CD14-positive monocyte (primary cell): ENCODE measurements at regions not wholly inside any gene's neighbourhood (a gene's known extent, or its start where the extent isn't known, plus 50 kb on each side); places are given as distances from the start of the nearest gene placed in this dataset.

Source experiments
- DNase-seq, 3 donors: peaks; one replicate each; pipeline ENCODE4 v3.0.0-alpha.2; 2011 to 2022
- H2AFZ ChIP-seq: 2 replicates; pipeline ENCODE4 v1.6.0; 2012; ENCODE audit warnings: mild to moderate bottlenecking, low read depth, low read length, inconsistent platforms; ENCODE audit not compliant: insufficient read depth, poor library complexity, severe bottlenecking
- H3K27ac ChIP-seq, 2 donors: 1 replicate in 1 of 2; 2 replicates in 1 of 2; pipeline ENCODE4 v1.5.1; 2012 to 2013; ENCODE audit warnings: low read length in 2 of 2, control low read depth in 1 of 2, inconsistent platforms in 1 of 2, low read depth in 1 of 2, mild to moderate bottlenecking in 1 of 2
- H3K27me3 ChIP-seq, 2 donors: one replicate each; pipeline versions ENCODE4 v1.6.0 to v1.6.1; 2011 to 2013; ENCODE audit warnings: low read length in 2 of 2; ENCODE audit not compliant: control insufficient read depth in 2 of 2, insufficient read depth in 2 of 2
- H3K36me3 ChIP-seq, 2 donors: replicated peaks in 1 of 2; 1 replicate in 1 of 2; 2 replicates in 1 of 2; pipeline versions ENCODE4 v1.5.1 to v1.6.1; 2012 to 2013; ENCODE audit warnings: low read length in 2 of 2, control low read depth in 1 of 2, inconsistent platforms in 1 of 2, mild to moderate bottlenecking in 1 of 2; ENCODE audit not compliant: insufficient read depth in 2 of 2, control insufficient read depth in 1 of 2
- H3K4me1 ChIP-seq, 2 donors: 1 replicate in 1 of 2; 2 replicates in 1 of 2; pipeline versions ENCODE4 v1.5.1 to v1.6.1; 2012 to 2013; ENCODE audit warnings: low read length in 2 of 2, control low read depth in 1 of 2, inconsistent platforms in 1 of 2, mild to moderate bottlenecking in 1 of 2, moderate library complexity in 1 of 2; ENCODE audit not compliant: insufficient read depth in 2 of 2, control insufficient read depth in 1 of 2
- H3K4me2 ChIP-seq: replicated peaks from 2 replicates; pipeline ENCODE3; 2012; ENCODE audit warnings: low read length, moderate library complexity, mild to moderate bottlenecking; ENCODE audit not compliant: poor library complexity, severe bottlenecking; ENCODE audit errors: extremely low read depth
- H3K4me3 ChIP-seq, 3 experiments: fragments of 200-600 bp in 1 of 3; sonication (generic) in 1 of 3; replicated peaks in 1 of 3; 1 replicate in 2 of 3; 2 replicates in 1 of 3; pipeline ENCODE4 v1.5.1; 2011 to 2013; ENCODE audit warnings: low read length in 3 of 3, mild to moderate bottlenecking in 3 of 3, control low read depth in 2 of 3, low read depth in 2 of 3, inconsistent platforms in 1 of 3, moderate library complexity in 1 of 3
- H3K79me2 ChIP-seq: 2 replicates; pipeline ENCODE4 v1.6.0; 2012; ENCODE audit warnings: mild to moderate bottlenecking, control low read depth, inconsistent platforms, low read length, moderate library complexity; ENCODE audit not compliant: insufficient read depth
- H3K9ac ChIP-seq: 2 replicates; pipeline ENCODE4 v1.6.0; 2017; ENCODE audit warnings: low read length, mild to moderate bottlenecking; ENCODE audit not compliant: insufficient read depth, poor library complexity, severe bottlenecking
- H3K9me3 ChIP-seq, 2 donors: replicated peaks in 1 of 2; 1 replicate in 1 of 2; 2 replicates in 1 of 2; pipeline versions ENCODE4 v1.5.1 to v1.6.1; 2012 to 2013; ENCODE audit warnings: low read length in 2 of 2, control low read depth in 1 of 2; ENCODE audit not compliant: control insufficient read depth in 1 of 2, insufficient read depth in 1 of 2
- H4K20me1 ChIP-seq: 2 replicates; pipeline ENCODE4 v1.6.0; 2012; ENCODE audit warnings: mild to moderate bottlenecking, low read length, control low read depth, moderate library complexity; ENCODE audit not compliant: insufficient read depth
- H3K27ac Mint-ChIP-seq, 7 donors: one replicate each; pipeline ENCODE4 v1.8.0; 2020; ENCODE audit warnings: mild to moderate bottlenecking in 7 of 7, mixed read lengths in 7 of 7, moderate library complexity in 6 of 7, inconsistent platforms in 2 of 7
- H3K27me3 Mint-ChIP-seq, 3 donors: one replicate each; pipeline ENCODE4 v1.8.0; 2021 to 2022; ENCODE audit warnings: low read depth in 3 of 3, mild to moderate bottlenecking in 3 of 3, mixed read lengths in 3 of 3, moderate library complexity in 3 of 3, inconsistent platforms in 1 of 3
- H3K36me3 Mint-ChIP-seq, 2 donors: one replicate each; pipeline ENCODE4 v1.8.0; 2020; ENCODE audit warnings: mixed read lengths in 2 of 2, inconsistent platforms in 1 of 2, mild to moderate bottlenecking in 1 of 2
- H3K4me1 Mint-ChIP-seq: one replicate; pipeline ENCODE4 v1.8.0; 2020; ENCODE audit warnings: mild to moderate bottlenecking, mixed read lengths
- H3K4me3 Mint-ChIP-seq, 2 donors: one replicate each; pipeline ENCODE4 v1.8.0; 2020; ENCODE audit warnings: mild to moderate bottlenecking in 2 of 2, mixed read lengths in 2 of 2, moderate library complexity in 1 of 2
- H3K9me3 Mint-ChIP-seq, 7 donors: one replicate each; pipeline ENCODE4 v1.8.0; 2020 to 2022; ENCODE audit warnings: mixed read lengths in 7 of 7, mild to moderate bottlenecking in 6 of 7, moderate library complexity in 6 of 7, inconsistent platforms in 2 of 7
- WGBS: methylation state at CpG from one replicate; pipeline ENCODE4 v1.1.5; 2013; ENCODE audit warnings: missing lambda C conversion rate; ENCODE audit not compliant: insufficient coverage; 5-methylcytosine and 5-hydroxymethylcytosine counted together
- intact Hi-C, 2 donors: fragments of 100-400 bp; cut with micrococcal nuclease; formaldehyde crosslinking; loops; one replicate each; pipeline versions ENCODE4 v1.15.0 to v1.15.1; 2023
- TF ChIP-seq, protein P1 (sequence below): fragments of 200-600 bp; IDR thresholded peaks from one replicate; pipeline ENCODE4 v1.8.0; 2022; ENCODE audit warnings: antibody characterized with exemption, mild to moderate bottlenecking

DNA sequence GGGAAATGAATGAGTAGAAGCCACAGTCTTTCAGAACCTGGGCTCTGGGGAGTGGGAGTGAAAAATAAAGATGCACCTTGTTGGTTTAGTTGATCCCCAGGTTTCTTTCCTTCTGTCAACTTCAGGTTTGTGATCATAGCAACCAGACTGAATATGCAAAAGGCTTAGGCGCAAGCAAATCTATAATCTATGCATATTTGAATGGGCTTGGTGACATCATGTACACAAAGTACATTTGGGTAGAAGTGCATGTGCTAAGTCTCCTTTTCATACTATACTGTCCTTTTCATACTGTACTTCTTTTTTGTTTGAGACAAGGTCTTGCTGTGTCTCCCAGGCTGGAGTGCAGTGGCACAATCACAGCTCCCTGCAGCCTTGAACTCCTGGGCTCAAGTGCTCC, 132.4 kb upstream of the C2CD4B start:
- peaks cover 0 to 14% (median 6%) of the 10 kb centered on the region in 3 donors for H3K27me3 Mint-ChIP-seq
- Histone ChIP-seq H3K27me3 (peaks cover 0 to 2% of the 10 kb centered on the region in 2 donors), H2AFZ (no peak overlapping the region), H4K20me1 (no peaks in the 10 kb centered on the region), H3K4me3 (no peak overlapping the region), H3K9me3 (no peaks in the 10 kb centered on the region), H3K36me3 (no peaks in the 10 kb centered on the region), H3K4me2 (no peak overlapping the region), H3K9ac (no peak overlapping the region), H3K27ac (no peak overlapping the region), H3K79me2 (no peaks in the 10 kb centered on the region), H3K4me1 (no peaks in the 10 kb centered on the region)
- no peak overlapping the region for H3K27ac Mint-ChIP-seq
- H3K4me1 Mint-ChIP-seq: no peaks in the 10 kb centered on the region
- no peak for DNase-seq
- WGBS: no CpG with 5 or more reads among the region's 1 CpG
- H3K9me3 Mint-ChIP-seq: peaks cover 0 to 12% (median 10%) of the 10 kb centered on the region in 7 donors
- intact Hi-C loops: no loop called here
- H3K36me3 Mint-ChIP-seq: no peaks in the 10 kb centered on the region
- no peak overlapping the region for H3K4me3 Mint-ChIP-seq
- TF ChIP-seq, protein P1, sequence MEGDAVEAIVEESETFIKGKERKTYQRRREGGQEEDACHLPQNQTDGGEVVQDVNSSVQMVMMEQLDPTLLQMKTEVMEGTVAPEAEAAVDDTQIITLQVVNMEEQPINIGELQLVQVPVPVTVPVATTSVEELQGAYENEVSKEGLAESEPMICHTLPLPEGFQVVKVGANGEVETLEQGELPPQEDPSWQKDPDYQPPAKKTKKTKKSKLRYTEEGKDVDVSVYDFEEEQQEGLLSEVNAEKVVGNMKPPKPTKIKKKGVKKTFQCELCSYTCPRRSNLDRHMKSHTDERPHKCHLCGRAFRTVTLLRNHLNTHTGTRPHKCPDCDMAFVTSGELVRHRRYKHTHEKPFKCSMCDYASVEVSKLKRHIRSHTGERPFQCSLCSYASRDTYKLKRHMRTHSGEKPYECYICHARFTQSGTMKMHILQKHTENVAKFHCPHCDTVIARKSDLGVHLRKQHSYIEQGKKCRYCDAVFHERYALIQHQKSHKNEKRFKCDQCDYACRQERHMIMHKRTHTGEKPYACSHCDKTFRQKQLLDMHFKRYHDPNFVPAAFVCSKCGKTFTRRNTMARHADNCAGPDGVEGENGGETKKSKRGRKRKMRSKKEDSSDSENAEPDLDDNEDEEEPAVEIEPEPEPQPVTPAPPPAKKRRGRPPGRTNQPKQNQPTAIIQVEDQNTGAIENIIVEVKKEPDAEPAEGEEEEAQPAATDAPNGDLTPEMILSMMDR: no peak

DNA sequence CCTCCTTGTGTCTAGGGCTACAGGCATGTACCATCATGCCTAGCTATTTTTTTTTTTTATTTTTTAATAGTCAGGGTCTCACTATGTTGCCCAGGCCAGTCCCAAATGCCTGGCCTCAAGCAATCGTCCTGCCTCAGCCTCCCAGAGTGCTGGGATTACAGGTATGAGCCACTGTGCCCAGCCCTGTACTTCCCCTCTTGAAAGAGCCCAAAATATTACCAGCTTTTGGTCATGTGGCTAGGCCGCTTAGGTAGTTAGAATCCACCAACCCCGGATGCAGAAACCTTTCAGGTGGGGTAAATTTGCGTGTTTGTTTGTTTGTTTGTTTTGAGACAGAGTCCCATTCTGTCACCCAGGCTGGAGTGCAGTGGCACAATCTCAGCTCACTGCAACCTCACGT, 132.8 kb upstream of the C2CD4B start:
- Histone ChIP-seq H3K4me2 (no peak overlapping the region), H3K36me3 (no peaks in the 10 kb centered on the region), H3K27ac (no peak overlapping the region), H3K79me2 (no peaks in the 10 kb centered on the region), H3K27me3 (peaks cover 0 to 2% of the 10 kb centered on the region in 2 donors), H3K9me3 (no peaks in the 10 kb centered on the region), H4K20me1 (no peaks in the 10 kb centered on the region), H3K9ac (no peak overlapping the region), H2AFZ (no peak overlapping the region), H3K4me1 (no peaks in the 10 kb centered on the region), H3K4me3 (no peak overlapping the region)
- no peak for DNase-seq
- intact Hi-C loops: no loop called here
- TF ChIP-seq, protein P1: no peak
- Mint-ChIP-seq H3K4me3 (no peak overlapping the region), H3K36me3 (no peaks in the 10 kb centered on the region), H3K4me1 (no peaks in the 10 kb centered on the region), H3K27ac (peak overlapping the region in 1 of 7 donors; percentile 15), H3K27me3 (peaks cover 0 to 15% (median 6%) of the 10 kb centered on the region in 3 donors), H3K9me3 (peaks cover 0 to 12% (median 10%) of the 10 kb centered on the region in 7 donors)
- 69% methylated on average over 2 of the region's 5 CpGs for WGBS
